ENCODE measurements at regions not wholly inside any gene's neighbourhood (a gene's known extent, or its start where the extent isn't known, plus 50 kb on each side); places are given as distances from the start of the nearest gene placed in this dataset.
A peak's percentile ranks its signal among the peaks of the same experiment; 100 is the strongest.

GRCh38 chr7:42337225-42337905, 100.4 kb upstream of the GLI3 start:
- CTCF ChIA-PET: no interaction called here
- no peak for DNase-seq (ENCODE audit: extremely low spot score)
- TF ChIP-seq ARNT (IDR thresholded peaks at IDR 0.05) (no peak), LEF1 (IDR thresholded peaks at IDR 0.05; ENCODE audit: borderline replicate concordance) (no peak), BHLHE40 (IDR thresholded peaks at IDR 0.05; ENCODE audit: borderline replicate concordance) (no peak), ELF4 (IDR thresholded peaks at IDR 0.05) (no peak), SP1 (IDR thresholded peaks at IDR 0.05) (no peak)
- POLR2A ChIA-PET: no interaction called here

GRCh38 chr7:42332605-42333222, 95.7 kb upstream of the GLI3 start:
- DNase-seq (ENCODE audit: extremely low spot score): no peak
- ChIA-PET POLR2A (interaction anchor here (0.5 kb wide), 1 partner anchor 359 kb away, joined by 3 read pairs; no protein-coding TSS in a partner anchor), CTCF (interaction anchor here (0.6 kb wide), 1 partner anchor 191 kb away, joined by 4 read pairs; no protein-coding TSS in a partner anchor)
- TF ChIP-seq HDGF (IDR thresholded peaks at IDR 0.05; ENCODE audit: borderline replicate concordance) (no peak), FOXK2 (IDR thresholded peaks at IDR 0.05) (no peak), LEF1 (IDR thresholded peaks at IDR 0.05; ENCODE audit: borderline replicate concordance) (no peak)

- POLR2A ChIA-PET: no interaction called here
Measured at GRCh38 chr7:42319631-42320030, 82.6 kb upstream of the GLI3 start.

GRCh38 chr7:42315631-42316030, 78.6 kb upstream of the GLI3 start:
- ChIA-PET CTCF (no interaction called here), POLR2A (no interaction called here)
- TF ChIP-seq ZNF384 (IDR thresholded peaks at IDR 0.05) (peak; percentile 64; the same call in 1 of the 2 replicates), PKNOX1 (IDR thresholded peaks at IDR 0.05) (no peak), FOXM1 (IDR thresholded peaks at IDR 0.05; ENCODE audit: borderline replicate concordance) (no peak), NFRKB (IDR thresholded peaks at IDR 0.05) (no peak), BHLHE40 (IDR thresholded peaks at IDR 0.05; ENCODE audit: borderline replicate concordance) (no peak)
- peak; percentile 13 for DNase-seq (ENCODE audit: extremely low spot score)

More at GRCh38 chr7:42319631-42320030, 82.6 kb upstream of the GLI3 start:
- TF ChIP-seq SUZ12 (IDR thresholded peaks at IDR 0.05) (no peak), L3MBTL2 (conservative IDR thresholded peaks at IDR 0.05) (no peak), CTBP1 (IDR thresholded peaks at IDR 0.05; ENCODE audit: borderline replicate concordance) (no peak), BHLHE40 (IDR thresholded peaks at IDR 0.05; ENCODE audit: borderline replicate concordance) (no peak), ELF4 (IDR thresholded peaks at IDR 0.05) (no peak), FOXA1 (IDR thresholded peaks at IDR 0.05) (no peak), LEF1 (IDR thresholded peaks at IDR 0.05; ENCODE audit: borderline replicate concordance) (no peak), SP1 (IDR thresholded peaks at IDR 0.05) (no peak), HDGF (IDR thresholded peaks at IDR 0.05; ENCODE audit: borderline replicate concordance) (no peak)
- DNase-seq (ENCODE audit: extremely low spot score): no peak
- CTCF ChIA-PET: no interaction called here

GRCh38 chr7:42315103-42315502, 78.1 kb upstream of the GLI3 start:
- no peak for DNase-seq (ENCODE audit: extremely low spot score)
- no peak for TF ChIP-seq BHLHE40 (IDR thresholded peaks at IDR 0.05; ENCODE audit: borderline replicate concordance)
- TF ChIP-seq FOXK2 (IDR thresholded peaks at IDR 0.05): no peak
- TF ChIP-seq FOXM1 (IDR thresholded peaks at IDR 0.05; ENCODE audit: borderline replicate concordance): no peak
- TF ChIP-seq SP1 (IDR thresholded peaks at IDR 0.05): no peak
- no peak for TF ChIP-seq HDGF (IDR thresholded peaks at IDR 0.05; ENCODE audit: borderline replicate concordance)
- no peak for TF ChIP-seq PKNOX1 (IDR thresholded peaks at IDR 0.05)
- no peak for TF ChIP-seq FOXA1 (IDR thresholded peaks at IDR 0.05)
- no peak for TF ChIP-seq TARDBP (IDR thresholded peaks at IDR 0.05)
- no peak for TF ChIP-seq ZNF384 (IDR thresholded peaks at IDR 0.05)
- TF ChIP-seq L3MBTL2 (conservative IDR thresholded peaks at IDR 0.05): no peak
- no peak for TF ChIP-seq ARNT (IDR thresholded peaks at IDR 0.05)
- TF ChIP-seq ELF4 (IDR thresholded peaks at IDR 0.05): no peak
- no peak for TF ChIP-seq CTBP1 (IDR thresholded peaks at IDR 0.05; ENCODE audit: borderline replicate concordance)
- no peak for TF ChIP-seq NFRKB (IDR thresholded peaks at IDR 0.05)
- TF ChIP-seq LEF1 (IDR thresholded peaks at IDR 0.05; ENCODE audit: borderline replicate concordance): no peak
- no peak for TF ChIP-seq SUZ12 (IDR thresholded peaks at IDR 0.05)
- ChIA-PET POLR2A (no interaction called here), CTCF (no interaction called here)

GRCh38 chr7:42314696-42315095, 77.7 kb upstream of the GLI3 start:
- TF ChIP-seq BHLHE40 (IDR thresholded peaks at IDR 0.05; ENCODE audit: borderline replicate concordance) (no peak), ELF4 (IDR thresholded peaks at IDR 0.05) (no peak), SP1 (IDR thresholded peaks at IDR 0.05) (no peak), L3MBTL2 (conservative IDR thresholded peaks at IDR 0.05) (no peak), TARDBP (IDR thresholded peaks at IDR 0.05) (no peak), FOXA1 (IDR thresholded peaks at IDR 0.05) (no peak), FOXK2 (IDR thresholded peaks at IDR 0.05) (no peak), CTBP1 (IDR thresholded peaks at IDR 0.05; ENCODE audit: borderline replicate concordance) (no peak), SUZ12 (IDR thresholded peaks at IDR 0.05) (no peak)
- no peak for DNase-seq (ENCODE audit: extremely low spot score)
- ChIA-PET POLR2A (no interaction called here), CTCF (no interaction called here)

GRCh38 chr7:42311195-42311594, 74.2 kb upstream of the GLI3 start:
- ChIA-PET CTCF (no interaction called here), POLR2A (no interaction called here)
- no peak for DNase-seq (ENCODE audit: extremely low spot score)
- no peak for TF ChIP-seq L3MBTL2 (conservative IDR thresholded peaks at IDR 0.05)
- no peak for TF ChIP-seq ZNF384 (IDR thresholded peaks at IDR 0.05)
- TF ChIP-seq FOXM1 (IDR thresholded peaks at IDR 0.05; ENCODE audit: borderline replicate concordance): no peak
- TF ChIP-seq ELF4 (IDR thresholded peaks at IDR 0.05): no peak
- TF ChIP-seq LEF1 (IDR thresholded peaks at IDR 0.05; ENCODE audit: borderline replicate concordance): no peak
- no peak for TF ChIP-seq FOXK2 (IDR thresholded peaks at IDR 0.05)
- no peak for TF ChIP-seq CTBP1 (IDR thresholded peaks at IDR 0.05; ENCODE audit: borderline replicate concordance)
- TF ChIP-seq FOXA1 (IDR thresholded peaks at IDR 0.05): no peak
- no peak for TF ChIP-seq ARNT (IDR thresholded peaks at IDR 0.05)
- no peak for TF ChIP-seq HDGF (IDR thresholded peaks at IDR 0.05; ENCODE audit: borderline replicate concordance)
- TF ChIP-seq BHLHE40 (IDR thresholded peaks at IDR 0.05; ENCODE audit: borderline replicate concordance): no peak
- no peak for TF ChIP-seq SUZ12 (IDR thresholded peaks at IDR 0.05)
- TF ChIP-seq PKNOX1 (IDR thresholded peaks at IDR 0.05): no peak
- no peak for TF ChIP-seq NFRKB (IDR thresholded peaks at IDR 0.05)
- no peak for TF ChIP-seq TARDBP (IDR thresholded peaks at IDR 0.05)
- TF ChIP-seq SP1 (IDR thresholded peaks at IDR 0.05): no peak

All from HEK293T (cell line).